OCI-LY7 (cell line): ENCODE measurements at regions not wholly inside any gene's neighbourhood (a gene's known extent, or its start where the extent isn't known, plus 50 kb on each side); places are given as distances from the start of the nearest gene placed in this dataset.

Source experiments
- CTCF ChIP-seq: fragments of 200-600 bp; sonication (generic); conservative IDR thresholded peaks from 2 replicates; pipeline ENCODE4 v1.5.1; 2014; ENCODE audit warnings: mild to moderate bottlenecking, antibody characterized with exemption, low read length, moderate library complexity, mixed read lengths
- EZH2phosphoT487 ChIP-seq: fragments of 200-600 bp; sonication (generic); IDR thresholded peaks from 2 replicates; pipeline ENCODE4 v1.6.1; 2018; ENCODE audit warnings: low read depth, borderline replicate concordance, mild to moderate bottlenecking, mixed run types, antibody characterized with exemption, low read length, moderate library complexity, mixed read lengths

- TF ChIP-seq EZH2phosphoT487 (no peak), CTCF (no peak)
Observed at GRCh38 chr4:142925161-142925560, 79.1 kb upstream of the INPP4B start.
